ENCODE measurements at regions not wholly inside any gene's neighbourhood (a gene's known extent, or its start where the extent isn't known, plus 50 kb on each side); places are given as distances from the start of the nearest gene placed in this dataset.
"Not testable (repeated sequence)": the region's sequence is repeated elsewhere in the genome, so short reads cannot be mapped to it uniquely, and the experiment has no call there.

GRCh38 chr3:193959861-193960260, 176.1 kb upstream of the HES1 start:
- no peak for DNase-seq (ENCODE audit: low read depth in 2 of 2)

- DNase-seq (ENCODE audit: low read depth in 2 of 2): no peak
Observed at GRCh38 chr3:193960487-193961274, 175.3 kb upstream of the HES1 start.

DNA sequence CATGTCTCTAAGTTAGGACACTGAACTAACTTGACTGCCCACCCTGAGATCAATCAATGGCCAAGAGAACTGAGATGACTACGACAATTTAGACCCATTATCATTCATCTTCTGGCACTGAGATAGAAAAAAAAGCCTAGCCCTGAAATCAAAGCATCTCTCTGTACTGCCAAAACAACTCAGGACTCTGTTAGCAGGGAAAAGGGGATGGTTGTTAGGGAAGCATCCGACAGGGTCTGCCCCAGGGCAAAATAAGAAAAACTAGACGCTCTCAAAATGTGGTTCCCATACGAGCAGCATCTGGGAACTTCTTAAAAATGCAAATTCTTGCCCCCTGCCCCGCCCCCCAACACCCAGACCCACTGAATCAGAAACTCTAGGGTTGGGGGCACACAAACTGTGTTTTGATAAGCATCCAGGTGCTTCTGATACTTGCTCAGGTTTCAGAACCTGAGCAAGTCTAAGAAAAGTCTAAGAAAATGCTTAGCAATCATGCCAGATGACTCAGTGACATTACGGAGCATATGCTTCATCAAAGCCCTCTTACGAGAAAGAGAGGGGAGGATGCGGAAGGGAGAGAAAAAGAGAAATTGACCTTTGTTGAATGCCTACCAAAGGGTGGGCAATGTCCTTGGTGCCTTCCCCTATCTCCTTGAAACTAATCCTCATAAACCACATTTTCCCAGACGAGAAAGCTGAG, 172.8 kb upstream of the HES1 start:
- DNase-seq (ENCODE audit: low read depth in 2 of 2): no peak

- DNase-seq (ENCODE audit: low read depth in 2 of 2): no peak
Observed at GRCh38 chr3:193963808-193964516, 172.0 kb upstream of the HES1 start.

- no peak for DNase-seq (ENCODE audit: low read depth in 2 of 2)
Observed at GRCh38 chr3:193964517-193964880, 171.4 kb upstream of the HES1 start.

DNA sequence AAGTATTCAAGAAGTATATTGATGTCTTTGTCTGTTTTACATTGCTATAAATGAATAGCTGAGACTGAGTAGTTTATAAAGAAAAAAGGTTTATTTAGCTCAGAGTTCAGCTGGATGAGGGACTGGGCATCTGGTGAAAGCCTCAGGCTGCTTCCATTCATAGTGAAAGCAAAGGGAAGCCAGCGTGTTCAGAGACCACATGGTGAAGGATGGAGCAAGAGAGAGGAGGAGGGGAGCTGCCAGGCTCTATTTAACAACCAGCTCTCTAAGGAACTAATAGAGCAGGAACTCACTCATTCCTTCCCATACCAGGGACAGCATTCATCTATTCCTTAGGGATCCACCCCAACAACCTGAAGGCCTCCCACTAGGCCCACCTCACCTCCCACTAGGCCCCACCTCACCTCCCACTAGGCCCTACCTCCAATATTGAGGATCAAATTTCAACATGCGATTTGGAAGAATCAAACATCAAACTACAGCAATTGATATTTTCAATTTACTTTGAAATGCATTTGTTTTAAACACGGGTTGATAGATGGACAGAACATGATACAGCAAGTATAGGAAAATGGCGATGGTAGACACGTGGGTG, 167.5 kb upstream of the HES1 start:
- DNase-seq (ENCODE audit: low read depth in 2 of 2): no peak

- DNase-seq (ENCODE audit: low read depth in 2 of 2): not testable (repeated sequence)
Observed at GRCh38 chr3:193970131-193970772, 165.7 kb upstream of the HES1 start.

DNA sequence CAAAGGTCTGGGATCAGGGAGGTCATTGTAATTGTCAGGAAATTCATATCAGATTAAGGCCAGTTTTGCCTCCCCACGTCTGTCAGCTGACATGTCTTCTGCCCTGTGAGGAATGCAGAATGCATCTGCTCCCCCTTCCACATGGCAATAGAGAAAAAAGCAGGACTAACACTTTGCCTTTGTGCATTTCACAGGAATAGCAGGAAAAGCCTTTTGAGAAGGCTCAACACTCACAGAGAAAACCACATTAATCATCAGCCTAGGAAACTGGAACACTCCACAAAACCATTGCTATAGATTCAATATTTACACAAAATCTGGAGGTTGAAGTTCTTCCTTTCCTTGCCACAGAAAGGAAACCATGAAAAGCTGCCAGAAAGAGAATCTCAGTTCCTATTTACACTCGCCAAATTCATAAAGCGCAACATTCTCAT, 165.2 kb upstream of the HES1 start:
- DNase-seq (ENCODE audit: low read depth in 2 of 2): no peak

- DNase-seq (ENCODE audit: low read depth in 2 of 2): no peak
Observed at GRCh38 chr3:193971261-193971751, 164.6 kb upstream of the HES1 start.

DNA sequence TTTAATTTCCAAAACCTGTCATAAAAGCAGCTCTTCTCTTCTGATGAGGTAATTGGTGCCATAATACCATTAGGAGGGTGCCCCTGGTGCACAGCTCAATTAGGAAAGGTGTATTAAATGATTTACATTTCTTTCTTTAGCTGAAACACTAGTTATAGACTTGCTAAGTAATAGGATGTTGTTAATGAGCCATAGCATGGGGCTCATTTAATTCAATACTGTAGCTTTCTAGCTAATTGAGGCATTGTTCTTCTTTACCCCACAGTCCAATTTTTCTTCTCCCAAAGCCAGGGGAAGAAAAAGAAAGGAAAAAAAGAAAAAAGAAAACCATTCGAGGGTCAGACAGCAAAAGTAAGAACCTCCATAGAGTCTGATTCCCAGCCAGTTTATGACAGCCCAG, 164.0 kb upstream of the HES1 start:
- DNase-seq (ENCODE audit: low read depth in 2 of 2): no peak

DNA sequence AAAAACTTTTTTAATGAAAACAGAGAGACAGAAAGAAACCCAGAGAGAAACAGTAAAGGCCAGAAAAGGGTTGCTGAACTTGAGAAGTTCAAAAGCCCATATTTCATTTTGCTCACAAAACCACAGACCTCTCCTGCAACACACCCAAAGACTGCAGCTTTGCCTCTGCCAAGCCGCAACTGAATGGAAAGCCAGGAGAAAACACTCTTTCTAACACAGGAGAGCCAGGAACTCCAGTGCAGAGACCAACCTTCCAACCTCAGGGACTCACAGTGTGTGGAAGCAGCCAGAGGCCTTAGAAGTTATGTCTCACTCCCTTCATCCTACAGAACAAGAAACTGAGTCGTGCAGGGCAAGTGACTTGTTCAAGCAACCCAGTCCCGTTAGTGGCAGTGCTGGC, 163.1 kb upstream of the HES1 start:
- DNase-seq (ENCODE audit: low read depth in 2 of 2): no peak

GRCh38 chr3:193974191-193974652, 161.7 kb upstream of the HES1 start:
- no peak for DNase-seq (ENCODE audit: low read depth in 2 of 2)

GRCh38 chr3:193974671-193975535, 161.0 kb upstream of the HES1 start:
- no peak for DNase-seq (ENCODE audit: low read depth in 2 of 2)

DNA sequence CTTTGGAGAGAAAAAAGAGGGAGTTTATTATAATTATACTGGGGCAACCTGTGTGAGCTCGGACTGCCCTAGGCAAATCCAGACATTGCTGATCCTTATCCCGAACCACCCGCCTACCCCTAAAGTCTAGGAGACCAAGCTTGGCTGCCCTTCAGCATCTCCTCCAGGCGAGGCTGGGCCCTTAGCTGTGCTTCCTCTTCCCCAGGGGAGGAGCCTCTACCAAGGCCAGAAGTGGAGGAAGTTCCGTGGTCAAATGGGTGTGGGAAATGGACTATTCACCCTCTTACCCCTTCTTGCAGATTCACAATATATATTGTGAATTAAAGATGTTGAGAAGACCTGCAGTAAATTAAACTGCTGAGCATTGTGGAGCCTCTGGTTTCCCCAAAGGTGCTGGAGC, 158.3 kb upstream of the HES1 start:
- DNase-seq (ENCODE audit: low read depth in 2 of 2): no peak

GRCh38 chr3:193978030-193978429, 157.9 kb upstream of the HES1 start:
- DNase-seq (ENCODE audit: low read depth in 2 of 2): no peak

DNA sequence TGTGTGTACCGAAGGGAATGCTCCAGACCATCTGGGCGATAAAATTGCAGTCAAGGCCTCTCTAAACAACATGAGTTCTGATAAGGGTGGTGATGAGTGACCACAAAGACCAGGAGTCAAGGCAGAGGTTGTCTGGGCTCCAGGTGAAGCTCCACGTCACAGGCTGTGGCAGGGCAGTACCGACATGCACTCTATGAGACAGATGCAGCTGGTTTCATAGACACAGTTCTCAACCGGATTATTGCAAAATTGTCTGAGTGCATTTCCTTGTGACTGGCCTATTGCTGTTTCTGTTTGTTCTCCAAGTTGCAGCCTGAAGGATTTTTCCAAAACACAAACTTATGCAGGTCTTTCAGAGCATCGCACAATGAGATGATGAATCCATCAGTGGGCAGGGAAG, 157.5 kb upstream of the HES1 start:
- DNase-seq (ENCODE audit: low read depth in 2 of 2): no peak

DNA sequence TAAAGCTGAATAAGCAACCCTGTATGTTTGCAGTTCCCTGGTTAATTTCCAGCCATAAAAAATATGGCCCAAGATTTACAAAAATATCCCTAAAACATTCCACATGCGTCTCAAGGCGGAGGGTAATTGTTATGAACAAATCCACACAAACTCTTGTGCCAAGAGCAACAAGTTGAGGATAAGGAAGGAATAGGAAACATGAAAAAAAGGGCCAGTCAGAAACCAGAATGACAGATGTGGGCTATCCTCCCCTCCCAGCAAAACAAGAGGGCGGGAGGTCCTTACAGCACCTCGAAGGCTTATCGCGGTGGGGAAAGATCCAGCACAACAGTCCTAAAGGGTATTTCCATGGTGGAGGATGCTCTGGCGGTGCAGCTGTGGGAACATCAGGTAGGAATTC, 155.6 kb upstream of the HES1 start:
- no peak for DNase-seq (ENCODE audit: low read depth in 2 of 2)

DNA sequence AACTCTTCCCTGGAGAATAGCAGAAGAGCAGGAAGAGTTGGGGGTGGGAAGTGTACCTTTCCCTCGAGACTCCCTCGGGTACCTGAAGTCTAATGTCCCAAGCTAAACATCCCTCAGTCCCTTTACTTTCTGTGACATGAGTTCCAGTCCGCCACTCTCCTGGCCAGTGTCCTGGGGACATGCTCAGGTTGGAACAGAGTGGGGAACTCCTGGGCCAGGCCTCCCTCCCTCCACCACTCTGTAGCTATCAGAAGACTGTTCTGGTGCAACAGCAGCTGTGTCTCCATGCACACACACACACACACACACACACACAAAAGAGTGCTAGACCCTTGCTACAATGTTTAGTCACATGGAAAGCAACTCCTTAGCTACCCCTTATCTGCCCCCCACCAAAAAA, 155.0 kb upstream of the HES1 start:
- DNase-seq (ENCODE audit: low read depth in 2 of 2): no peak

DNA sequence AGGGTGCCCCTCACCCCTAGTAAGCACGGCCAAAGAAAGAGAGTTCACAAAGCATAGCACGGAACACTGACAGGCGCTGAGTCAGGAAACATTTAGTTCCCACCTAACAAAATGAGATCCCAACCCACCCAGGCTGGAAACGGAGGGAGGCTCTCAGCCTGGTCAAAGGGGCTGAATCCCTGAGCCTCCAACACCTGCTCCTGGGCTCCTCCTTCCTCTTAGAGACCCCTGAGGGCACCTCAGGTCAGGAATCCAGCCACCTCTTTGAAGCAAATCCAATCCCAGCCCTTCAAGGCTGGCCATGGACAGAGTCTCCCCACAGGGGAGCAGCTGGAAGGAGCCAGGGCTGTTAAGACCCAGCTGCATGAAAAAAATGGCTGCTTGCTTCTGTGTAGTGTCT, 154.4 kb upstream of the HES1 start:
- no peak for DNase-seq (ENCODE audit: low read depth in 2 of 2)

DNA sequence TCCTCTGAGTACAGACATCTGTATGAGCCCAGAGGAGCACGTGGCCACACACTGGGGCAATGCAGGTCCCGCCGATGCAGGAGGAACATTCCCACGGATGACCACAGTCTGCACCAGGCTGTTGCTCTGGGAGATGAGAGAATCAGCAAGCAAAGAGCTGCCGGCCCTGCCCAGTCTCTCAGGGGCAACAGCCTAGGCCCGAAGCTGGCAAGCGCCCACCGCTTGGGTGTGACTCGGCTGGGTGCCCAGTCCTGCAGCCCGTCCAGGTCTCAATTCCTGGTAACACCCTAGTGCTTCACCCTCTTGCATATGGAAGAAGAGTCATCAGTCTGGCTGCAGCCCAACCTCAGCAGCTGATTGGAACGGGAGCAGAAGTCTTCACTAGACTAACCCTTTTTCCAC, 153.7 kb upstream of the HES1 start:
- DNase-seq (ENCODE audit: low read depth in 2 of 2): no peak
